ENCODE measurements at regions not wholly inside any gene's neighbourhood (a gene's known extent, or its start where the extent isn't known, plus 50 kb on each side); places are given as distances from the start of the nearest gene placed in this dataset.

- peak; percentile 12 for DNase-seq (ENCODE audit: low spot score)
- Mint-ChIP-seq H3K36me3 (ENCODE audit: low read depth, unreplicated experiment) (no peaks in the 10 kb centered on the region), H3K4me1 (ENCODE audit: unreplicated experiment) (peaks cover 6% of the 10 kb centered on the region), H3K27me3 (ENCODE audit: unreplicated experiment) (peaks cover 2% of the 10 kb centered on the region), H3K9me3 (ENCODE audit: unreplicated experiment) (no peaks in the 10 kb centered on the region), H3K4me3 (ENCODE audit: unreplicated experiment) (no peak overlapping the region), H3K27ac (ENCODE audit: unreplicated experiment) (no peak overlapping the region)
- TF ChIP-seq, protein P1, sequence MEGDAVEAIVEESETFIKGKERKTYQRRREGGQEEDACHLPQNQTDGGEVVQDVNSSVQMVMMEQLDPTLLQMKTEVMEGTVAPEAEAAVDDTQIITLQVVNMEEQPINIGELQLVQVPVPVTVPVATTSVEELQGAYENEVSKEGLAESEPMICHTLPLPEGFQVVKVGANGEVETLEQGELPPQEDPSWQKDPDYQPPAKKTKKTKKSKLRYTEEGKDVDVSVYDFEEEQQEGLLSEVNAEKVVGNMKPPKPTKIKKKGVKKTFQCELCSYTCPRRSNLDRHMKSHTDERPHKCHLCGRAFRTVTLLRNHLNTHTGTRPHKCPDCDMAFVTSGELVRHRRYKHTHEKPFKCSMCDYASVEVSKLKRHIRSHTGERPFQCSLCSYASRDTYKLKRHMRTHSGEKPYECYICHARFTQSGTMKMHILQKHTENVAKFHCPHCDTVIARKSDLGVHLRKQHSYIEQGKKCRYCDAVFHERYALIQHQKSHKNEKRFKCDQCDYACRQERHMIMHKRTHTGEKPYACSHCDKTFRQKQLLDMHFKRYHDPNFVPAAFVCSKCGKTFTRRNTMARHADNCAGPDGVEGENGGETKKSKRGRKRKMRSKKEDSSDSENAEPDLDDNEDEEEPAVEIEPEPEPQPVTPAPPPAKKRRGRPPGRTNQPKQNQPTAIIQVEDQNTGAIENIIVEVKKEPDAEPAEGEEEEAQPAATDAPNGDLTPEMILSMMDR (IDR thresholded peaks at IDR 0.05; ENCODE audit: unreplicated experiment): no peak
Measured at GRCh38 chr3:154616298-154616697, 186.3 kb upstream of the GPR149 start.

- TF ChIP-seq, protein P1 (IDR thresholded peaks at IDR 0.05; ENCODE audit: unreplicated experiment): no peak
- DNase-seq (ENCODE audit: low spot score): no peak
Measured at GRCh38 chr3:154615471-154615870, 185.5 kb upstream of the GPR149 start.

GRCh38 chr3:154614601-154615000 is 184.6 kb upstream of the GPR149 start:
- no peak overlapping the region for H3K27ac Mint-ChIP-seq (ENCODE audit: unreplicated experiment)
- H3K9me3 Mint-ChIP-seq (ENCODE audit: unreplicated experiment): no peaks in the 10 kb centered on the region
- H3K4me3 Mint-ChIP-seq (ENCODE audit: unreplicated experiment): no peak overlapping the region
- peaks cover 2% of the 10 kb centered on the region for H3K27me3 Mint-ChIP-seq (ENCODE audit: unreplicated experiment)
- no peak for DNase-seq (ENCODE audit: low spot score)
- no peaks in the 10 kb centered on the region for H3K36me3 Mint-ChIP-seq (ENCODE audit: low read depth, unreplicated experiment)
- peaks cover 6% of the 10 kb centered on the region for H3K4me1 Mint-ChIP-seq (ENCODE audit: unreplicated experiment)
- TF ChIP-seq, protein P1 (IDR thresholded peaks at IDR 0.05; ENCODE audit: unreplicated experiment): no peak

More at GRCh38 chr3:154615471-154615870, 185.5 kb upstream of the GPR149 start:
- H3K27me3 Mint-ChIP-seq (ENCODE audit: unreplicated experiment): peaks cover 2% of the 10 kb centered on the region
- no peaks in the 10 kb centered on the region for H3K36me3 Mint-ChIP-seq (ENCODE audit: low read depth, unreplicated experiment)
- H3K4me3 Mint-ChIP-seq (ENCODE audit: unreplicated experiment): no peak overlapping the region
- H3K4me1 Mint-ChIP-seq (ENCODE audit: unreplicated experiment): peaks cover 6% of the 10 kb centered on the region
- H3K27ac Mint-ChIP-seq (ENCODE audit: unreplicated experiment): no peak overlapping the region
- H3K9me3 Mint-ChIP-seq (ENCODE audit: unreplicated experiment): no peaks in the 10 kb centered on the region

DNA sequence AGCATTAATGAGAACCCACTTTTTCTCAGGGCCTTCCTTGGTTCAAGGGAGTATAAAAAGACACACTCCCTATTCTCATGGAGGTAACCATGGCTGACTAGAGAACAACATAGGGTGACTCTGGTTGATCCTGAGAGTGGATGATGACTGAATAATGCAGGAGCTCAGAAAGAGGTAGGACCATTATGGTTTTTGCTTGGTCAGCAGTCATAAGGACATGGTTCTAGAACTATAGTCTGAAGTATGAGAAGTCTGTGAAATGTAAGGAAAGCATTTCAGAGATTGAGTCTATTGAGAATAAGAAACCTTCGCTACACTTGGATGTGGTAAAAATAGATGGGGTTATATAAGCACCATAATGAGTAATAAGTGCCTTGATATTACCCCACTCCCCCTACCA is 184.1 kb upstream of the GPR149 start:
- TF ChIP-seq, protein P1 (IDR thresholded peaks at IDR 0.05; ENCODE audit: unreplicated experiment): no peak
- Mint-ChIP-seq H3K4me3 (ENCODE audit: unreplicated experiment) (no peak overlapping the region), H3K9me3 (ENCODE audit: unreplicated experiment) (no peaks in the 10 kb centered on the region), H3K4me1 (ENCODE audit: unreplicated experiment) (peaks cover 6% of the 10 kb centered on the region), H3K36me3 (ENCODE audit: low read depth, unreplicated experiment) (no peaks in the 10 kb centered on the region), H3K27ac (ENCODE audit: unreplicated experiment) (no peak overlapping the region), H3K27me3 (ENCODE audit: unreplicated experiment) (peaks cover 2% of the 10 kb centered on the region)
- DNase-seq (ENCODE audit: low spot score): no peak

GRCh38 chr3:154602241-154602640 is 172.3 kb upstream of the GPR149 start:
- no peak for DNase-seq (ENCODE audit: low spot score)
- TF ChIP-seq, protein P1 (IDR thresholded peaks at IDR 0.05; ENCODE audit: unreplicated experiment): no peak
- Mint-ChIP-seq H3K4me1 (ENCODE audit: unreplicated experiment) (peaks cover 7% of the 10 kb centered on the region), H3K9me3 (ENCODE audit: unreplicated experiment) (no peaks in the 10 kb centered on the region), H3K4me3 (ENCODE audit: unreplicated experiment) (no peak overlapping the region), H3K27me3 (ENCODE audit: unreplicated experiment) (no peaks in the 10 kb centered on the region), H3K27ac (ENCODE audit: unreplicated experiment) (no peak overlapping the region), H3K36me3 (ENCODE audit: low read depth, unreplicated experiment) (no peaks in the 10 kb centered on the region)

Data from endothelial cell (in vitro differentiated cells).